MCF 10A (cell line): ENCODE measurements at regions not wholly inside any gene's neighbourhood (a gene's known extent, or its start where the extent isn't known, plus 50 kb on each side); places are given as distances from the start of the nearest gene placed in this dataset.

Source experiments
- BruUV-seq: library from RNA; stranded (reverse); fragments of 400-500 nt; replicated peaks from 2 replicates; lab custom pipeline; 2021; lab: Mats Ljungman, UMichigan
- CTCF ChIA-PET: fragments of 300-600 bp; sonication (Branson Sonifier 250); formaldehyde crosslinking; extraction: SDS; loops from one replicate; lab custom pipeline; 2021; ENCODE audit warnings: antibody characterized with exemption, inconsistent platforms; lab: Yijun Ruan, JAX
- POLR2A ChIA-PET: fragments of 300-600, 350-650 bp; sonication (Branson Sonifier 250); formaldehyde crosslinking; extraction: SDS; loops from one replicate; lab custom pipeline; 2020; ENCODE audit warnings: antibody characterized with exemption, inconsistent platforms; lab: Yijun Ruan, JAX
- DNase-seq: peaks from one replicate; pipeline ENCODE4 v3.0.0-alpha.2; 2018; ENCODE audit not compliant: unreplicated experiment
- H3K27ac Mint-ChIP-seq: one replicate; pipeline ENCODE4 v1.8.0; 2022; ENCODE audit warnings: mild to moderate bottlenecking, low read depth, mixed read lengths; ENCODE audit not compliant: unreplicated experiment
- H3K27me3 Mint-ChIP-seq: one replicate; pipeline ENCODE4 v1.8.0; 2022; ENCODE audit warnings: mixed read lengths; ENCODE audit not compliant: insufficient read depth, unreplicated experiment
- H3K36me3 Mint-ChIP-seq: one replicate; pipeline ENCODE4 v1.8.0; 2022; ENCODE audit warnings: mild to moderate bottlenecking, moderate library complexity, mixed read lengths; ENCODE audit not compliant: insufficient read depth, unreplicated experiment
- H3K4me1 Mint-ChIP-seq: one replicate; pipeline ENCODE4 v1.8.0; 2022; ENCODE audit warnings: mixed read lengths; ENCODE audit not compliant: insufficient read depth, unreplicated experiment
- H3K4me3 Mint-ChIP-seq: one replicate; pipeline ENCODE4 v1.8.0; 2022; ENCODE audit warnings: mild to moderate bottlenecking, moderate library complexity, mixed read lengths; ENCODE audit not compliant: unreplicated experiment
- H3K9me3 Mint-ChIP-seq: one replicate; pipeline ENCODE4 v1.8.0; 2022; ENCODE audit warnings: mixed read lengths; ENCODE audit not compliant: unreplicated experiment
- intact Hi-C: fragments of 100-400 bp; cut with micrococcal nuclease; formaldehyde crosslinking; loops from 2 replicates; pipeline ENCODE4 v1.14.1; 2022
- TF ChIP-seq, protein P1 (sequence below): fragments of 200-600 bp; IDR thresholded peaks from one replicate; pipeline ENCODE4 v1.8.0; 2022; ENCODE audit warnings: antibody characterized with exemption, mild to moderate bottlenecking; ENCODE audit not compliant: unreplicated experiment

DNA sequence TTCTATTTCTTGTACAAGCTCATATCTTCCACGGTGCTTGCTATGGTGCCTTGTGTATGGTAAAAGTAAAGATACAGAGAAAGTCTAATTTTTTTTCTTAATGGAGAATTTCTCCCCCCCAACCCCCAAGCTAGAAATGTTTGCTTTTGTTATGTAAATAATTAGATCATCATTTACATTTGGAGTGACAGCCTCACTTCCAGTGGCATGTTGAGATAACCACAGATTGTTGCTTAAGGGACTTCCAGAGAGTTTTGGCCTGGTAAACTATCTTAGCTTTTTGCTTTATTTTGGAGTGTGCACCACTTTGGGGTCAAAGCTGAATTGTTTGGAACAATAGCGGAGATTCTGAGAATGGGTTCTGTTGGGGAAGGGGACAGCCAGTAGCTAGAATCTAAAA lies 129.7 kb downstream of the ZNF365 start:
- H3K4me1 Mint-ChIP-seq = no peaks in the 10 kb centered on the region
- no peak overlapping the region for H3K27ac Mint-ChIP-seq
- TF ChIP-seq, protein P1, sequence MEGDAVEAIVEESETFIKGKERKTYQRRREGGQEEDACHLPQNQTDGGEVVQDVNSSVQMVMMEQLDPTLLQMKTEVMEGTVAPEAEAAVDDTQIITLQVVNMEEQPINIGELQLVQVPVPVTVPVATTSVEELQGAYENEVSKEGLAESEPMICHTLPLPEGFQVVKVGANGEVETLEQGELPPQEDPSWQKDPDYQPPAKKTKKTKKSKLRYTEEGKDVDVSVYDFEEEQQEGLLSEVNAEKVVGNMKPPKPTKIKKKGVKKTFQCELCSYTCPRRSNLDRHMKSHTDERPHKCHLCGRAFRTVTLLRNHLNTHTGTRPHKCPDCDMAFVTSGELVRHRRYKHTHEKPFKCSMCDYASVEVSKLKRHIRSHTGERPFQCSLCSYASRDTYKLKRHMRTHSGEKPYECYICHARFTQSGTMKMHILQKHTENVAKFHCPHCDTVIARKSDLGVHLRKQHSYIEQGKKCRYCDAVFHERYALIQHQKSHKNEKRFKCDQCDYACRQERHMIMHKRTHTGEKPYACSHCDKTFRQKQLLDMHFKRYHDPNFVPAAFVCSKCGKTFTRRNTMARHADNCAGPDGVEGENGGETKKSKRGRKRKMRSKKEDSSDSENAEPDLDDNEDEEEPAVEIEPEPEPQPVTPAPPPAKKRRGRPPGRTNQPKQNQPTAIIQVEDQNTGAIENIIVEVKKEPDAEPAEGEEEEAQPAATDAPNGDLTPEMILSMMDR = no peak
- no peaks in the 10 kb centered on the region for H3K36me3 Mint-ChIP-seq
- H3K9me3 Mint-ChIP-seq = no peaks in the 10 kb centered on the region
- no peak for DNase-seq
- CTCF ChIA-PET = interaction anchor here (0.6 to 1.2 kb wide), 4 partner anchors 18 to 50 kb away, joined by 3 to 4 read pairs (median 3); no protein-coding TSS in a partner anchor
- intact Hi-C loops = no loop called here
- no peak overlapping the region for H3K4me3 Mint-ChIP-seq
- no TSS peak for BruUV-seq
- POLR2A ChIA-PET = no interaction called here
- no peaks in the 10 kb centered on the region for H3K27me3 Mint-ChIP-seq

DNA sequence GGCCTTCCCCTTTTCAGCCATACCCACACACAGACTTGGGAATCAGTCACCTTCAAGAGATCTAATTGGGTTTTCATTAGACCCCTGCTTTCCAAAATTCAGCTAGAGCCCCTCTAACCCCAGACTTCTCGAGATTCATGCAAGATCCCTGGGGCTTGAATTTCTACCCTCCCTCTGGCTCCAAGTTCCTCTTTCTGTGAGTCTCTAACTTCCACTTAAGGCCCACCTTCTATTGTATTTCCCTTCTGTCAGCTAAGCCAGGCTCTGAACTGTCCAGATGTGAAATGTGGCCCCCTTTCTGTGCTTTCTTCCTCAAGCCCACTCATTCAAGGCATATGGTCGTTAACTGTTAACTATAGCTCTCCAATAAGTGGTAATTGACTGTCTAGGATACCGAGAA lies 132.2 kb downstream of the ZNF365 start:
- TF ChIP-seq, protein P1 = no peak
- no peak overlapping the region for H3K27ac Mint-ChIP-seq
- no peaks in the 10 kb centered on the region for H3K36me3 Mint-ChIP-seq
- intact Hi-C loops = no loop called here
- no peaks in the 10 kb centered on the region for H3K4me1 Mint-ChIP-seq
- H3K9me3 Mint-ChIP-seq = no peaks in the 10 kb centered on the region
- ChIA-PET CTCF (no interaction called here), POLR2A (interaction anchor here (0.6 kb wide), 1 partner anchor 1922 kb away, joined by 4 read pairs; no protein-coding TSS in a partner anchor)
- BruUV-seq = no TSS peak
- no peaks in the 10 kb centered on the region for H3K27me3 Mint-ChIP-seq
- no peak for DNase-seq
- no peak overlapping the region for H3K4me3 Mint-ChIP-seq

DNA sequence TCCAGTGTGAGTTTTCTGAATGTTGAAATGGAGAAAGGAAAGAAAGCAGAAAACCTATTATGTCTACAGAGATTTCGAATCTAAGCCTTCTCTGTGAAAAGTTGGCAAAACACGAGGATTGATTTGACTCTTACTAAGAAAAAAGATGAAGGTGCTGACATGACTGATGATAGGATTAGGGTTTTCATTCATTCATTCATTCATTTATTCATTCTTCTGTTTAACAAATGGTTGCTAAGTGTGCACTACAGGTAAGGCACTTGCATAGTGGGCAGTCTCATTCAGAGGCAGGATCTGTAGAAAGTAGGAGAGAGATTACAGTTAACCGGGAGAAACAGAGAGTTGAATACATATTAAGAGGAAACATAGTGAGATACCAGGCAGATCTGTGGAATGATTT lies 137.1 kb downstream of the ZNF365 start:
- no TSS peak for BruUV-seq
- Mint-ChIP-seq H3K27me3 (peaks cover 8% of the 10 kb centered on the region), H3K4me1 (peaks cover 8% of the 10 kb centered on the region), H3K36me3 (no peaks in the 10 kb centered on the region), H3K9me3 (no peaks in the 10 kb centered on the region), H3K4me3 (no peak overlapping the region), H3K27ac (no peak overlapping the region)
- ChIA-PET POLR2A (no interaction called here), CTCF (interaction anchor here (1.0 kb wide), 1 partner anchor 246 kb away, joined by 5 read pairs; no protein-coding TSS in a partner anchor)
- TF ChIP-seq, protein P1 = no peak
- no peak for DNase-seq
- intact Hi-C loops = no loop called here

DNA sequence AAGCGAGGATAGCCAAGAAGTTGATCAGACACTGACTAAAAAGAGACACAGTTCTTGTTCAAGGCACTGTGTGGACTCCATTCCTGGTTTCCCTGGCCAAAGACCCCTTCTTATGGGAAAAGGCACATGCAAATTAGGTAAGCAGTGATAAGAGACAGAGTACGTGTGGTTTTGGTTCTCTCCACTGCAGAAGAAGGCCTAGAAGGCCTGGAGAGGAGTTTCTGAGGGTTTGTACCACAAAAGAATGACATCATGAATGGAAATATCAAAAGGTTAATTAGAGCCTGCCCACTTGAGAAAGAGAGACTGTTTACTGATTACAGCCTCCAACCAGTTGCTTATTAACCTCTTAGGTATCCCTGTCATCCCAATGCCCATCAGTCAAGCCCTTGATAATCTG lies 137.5 kb downstream of the ZNF365 start:
- no peak for DNase-seq
- no TSS peak for BruUV-seq
- Mint-ChIP-seq H3K4me1 (peaks cover 8% of the 10 kb centered on the region), H3K36me3 (no peaks in the 10 kb centered on the region), H3K9me3 (no peaks in the 10 kb centered on the region), H3K27ac (no peak overlapping the region), H3K27me3 (peaks cover 8% of the 10 kb centered on the region), H3K4me3 (no peak overlapping the region)
- TF ChIP-seq, protein P1 = no peak
- intact Hi-C loops = no loop called here
- ChIA-PET CTCF (no interaction called here), POLR2A (no interaction called here)
